ENCODE measurements at regions not wholly inside any gene's neighbourhood (a gene's known extent, or its start where the extent isn't known, plus 50 kb on each side); places are given as distances from the start of the nearest gene placed in this dataset.

DNA sequence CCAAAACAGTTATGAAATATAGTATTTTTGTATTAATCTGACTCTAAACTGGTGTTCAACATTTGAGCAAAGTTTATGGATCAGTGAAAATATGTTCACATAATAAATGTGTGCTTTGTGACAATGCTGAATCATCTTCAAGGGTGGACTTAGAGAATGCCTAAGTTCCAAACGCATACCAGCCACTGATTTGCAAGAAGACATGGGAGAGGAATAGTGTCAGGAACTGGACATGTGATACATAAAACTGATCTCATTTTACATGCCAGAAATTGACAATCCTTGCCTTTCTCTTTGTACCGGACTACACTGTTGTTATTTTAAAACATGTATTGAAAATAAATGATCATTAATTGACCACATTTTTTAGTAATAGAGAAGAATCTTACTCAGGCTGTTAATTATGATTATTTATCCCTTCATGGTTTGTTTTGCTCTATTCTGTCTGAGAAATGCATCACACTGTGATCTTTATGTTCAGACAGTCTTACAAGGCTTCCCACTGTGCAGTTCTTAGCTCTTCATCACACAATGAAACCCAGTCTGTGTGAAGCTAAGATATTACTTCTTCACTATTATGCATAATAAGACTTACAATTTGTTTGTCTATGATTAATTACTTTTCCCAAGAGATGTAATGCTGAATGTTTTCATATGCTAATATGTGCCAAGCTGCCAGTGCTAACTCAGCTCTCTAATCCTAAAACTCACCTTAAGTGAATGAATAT is 1180.6 kb upstream of the CDH8 start:
- H3K4me3 Mint-ChIP-seq: no peak overlapping the region

DNA sequence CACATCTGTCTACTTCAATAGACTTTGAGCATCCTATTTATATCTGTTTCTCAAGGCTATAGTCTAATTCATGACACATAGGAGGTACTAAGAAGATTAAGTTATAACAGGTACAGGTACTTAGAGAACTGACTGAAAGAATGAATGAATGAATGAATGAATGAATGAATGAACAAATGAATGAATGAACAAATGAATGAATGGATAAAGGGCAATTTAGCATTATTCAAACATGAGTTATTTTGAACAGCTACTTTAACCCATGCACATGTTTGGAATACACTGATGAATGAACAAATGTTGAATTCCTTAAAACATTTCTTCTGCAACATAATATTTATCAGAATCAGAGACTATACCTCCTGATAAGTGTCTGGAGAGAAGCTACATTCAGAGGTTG is 1165.6 kb upstream of the CDH8 start:
- no peaks in the 10 kb centered on the region for H3K4me1 Mint-ChIP-seq

More for the DNA sequence above, 1180.6 kb upstream of the CDH8 start:
- no peak overlapping the region for H3K27ac Mint-ChIP-seq
- no peaks in the 10 kb centered on the region for H3K27me3 Mint-ChIP-seq (ENCODE audit: low read depth)
- no peaks in the 10 kb centered on the region for H3K4me1 Mint-ChIP-seq
- H3K9me3 Mint-ChIP-seq: no peaks in the 10 kb centered on the region
- no peaks in the 10 kb centered on the region for H3K36me3 Mint-ChIP-seq (ENCODE audit: low read depth)
- TF ChIP-seq, protein P1, sequence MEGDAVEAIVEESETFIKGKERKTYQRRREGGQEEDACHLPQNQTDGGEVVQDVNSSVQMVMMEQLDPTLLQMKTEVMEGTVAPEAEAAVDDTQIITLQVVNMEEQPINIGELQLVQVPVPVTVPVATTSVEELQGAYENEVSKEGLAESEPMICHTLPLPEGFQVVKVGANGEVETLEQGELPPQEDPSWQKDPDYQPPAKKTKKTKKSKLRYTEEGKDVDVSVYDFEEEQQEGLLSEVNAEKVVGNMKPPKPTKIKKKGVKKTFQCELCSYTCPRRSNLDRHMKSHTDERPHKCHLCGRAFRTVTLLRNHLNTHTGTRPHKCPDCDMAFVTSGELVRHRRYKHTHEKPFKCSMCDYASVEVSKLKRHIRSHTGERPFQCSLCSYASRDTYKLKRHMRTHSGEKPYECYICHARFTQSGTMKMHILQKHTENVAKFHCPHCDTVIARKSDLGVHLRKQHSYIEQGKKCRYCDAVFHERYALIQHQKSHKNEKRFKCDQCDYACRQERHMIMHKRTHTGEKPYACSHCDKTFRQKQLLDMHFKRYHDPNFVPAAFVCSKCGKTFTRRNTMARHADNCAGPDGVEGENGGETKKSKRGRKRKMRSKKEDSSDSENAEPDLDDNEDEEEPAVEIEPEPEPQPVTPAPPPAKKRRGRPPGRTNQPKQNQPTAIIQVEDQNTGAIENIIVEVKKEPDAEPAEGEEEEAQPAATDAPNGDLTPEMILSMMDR (IDR thresholded peaks at IDR 0.05; ENCODE audit: unreplicated experiment in 3 of 3): no peak

DNA sequence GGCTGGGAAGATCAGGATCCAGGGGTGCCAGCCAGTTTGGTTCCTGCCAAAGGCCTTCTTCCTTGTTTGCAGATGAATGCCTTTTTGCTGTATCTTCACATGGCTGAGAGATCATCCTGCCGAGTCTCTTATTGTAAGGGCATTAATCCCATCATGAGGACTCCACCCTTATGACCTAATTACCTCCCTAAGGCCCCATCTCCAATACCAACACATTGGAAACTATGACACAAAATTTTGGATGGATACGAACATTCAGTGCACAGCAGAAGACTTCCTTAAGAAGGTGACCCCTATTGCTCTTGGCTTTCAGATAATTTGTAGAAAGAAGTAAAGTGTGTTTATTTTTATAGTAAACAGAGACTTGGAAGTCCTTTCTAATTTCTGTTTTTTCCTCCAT is 1164.7 kb upstream of the CDH8 start:
- H3K4me1 Mint-ChIP-seq: no peaks in the 10 kb centered on the region
- TF ChIP-seq, protein P1 (IDR thresholded peaks at IDR 0.05; ENCODE audit: unreplicated experiment in 3 of 3): no peak
- H3K27ac Mint-ChIP-seq: no peak overlapping the region
- H3K9me3 Mint-ChIP-seq: peaks cover 3% of the 10 kb centered on the region
- no peaks in the 10 kb centered on the region for H3K27me3 Mint-ChIP-seq (ENCODE audit: low read depth)
- no peaks in the 10 kb centered on the region for H3K36me3 Mint-ChIP-seq (ENCODE audit: low read depth)
- H3K4me3 Mint-ChIP-seq: no peak overlapping the region

More for the DNA sequence above, 1165.6 kb upstream of the CDH8 start:
- Mint-ChIP-seq H3K27ac (no peak overlapping the region), H3K36me3 (ENCODE audit: low read depth) (no peaks in the 10 kb centered on the region), H3K9me3 (peaks cover 3% of the 10 kb centered on the region), H3K4me3 (no peak overlapping the region), H3K27me3 (ENCODE audit: low read depth) (no peaks in the 10 kb centered on the region)
- TF ChIP-seq, protein P1 (IDR thresholded peaks at IDR 0.05; ENCODE audit: unreplicated experiment in 3 of 3): no peak

DNA sequence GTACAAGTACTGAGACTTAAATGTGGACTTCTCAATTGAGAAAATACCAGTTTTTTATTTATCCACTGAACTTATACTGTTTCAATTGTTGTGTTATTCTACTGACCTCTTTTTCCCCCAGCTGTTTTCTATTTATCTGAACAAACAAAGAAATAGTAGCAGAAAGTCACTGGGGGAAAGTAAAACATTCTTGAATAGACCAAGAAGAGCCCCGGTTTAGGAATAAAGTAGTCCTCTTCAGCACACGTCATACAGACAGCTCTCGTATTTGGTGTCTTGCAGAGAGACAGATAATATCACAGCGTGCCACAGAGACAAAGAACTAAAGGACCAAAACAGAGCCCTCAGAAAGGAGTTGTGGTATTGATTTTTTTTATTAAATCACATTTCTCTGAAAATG is 1159.1 kb upstream of the CDH8 start:
- H3K27ac Mint-ChIP-seq: no peak overlapping the region
- TF ChIP-seq, protein P1 (IDR thresholded peaks at IDR 0.05; ENCODE audit: unreplicated experiment in 3 of 3): no peak
- no peaks in the 10 kb centered on the region for H3K27me3 Mint-ChIP-seq (ENCODE audit: low read depth)
- peaks cover 3% of the 10 kb centered on the region for H3K9me3 Mint-ChIP-seq
- H3K4me1 Mint-ChIP-seq: no peaks in the 10 kb centered on the region
- H3K36me3 Mint-ChIP-seq (ENCODE audit: low read depth): no peaks in the 10 kb centered on the region
- no peak overlapping the region for H3K4me3 Mint-ChIP-seq

DNA sequence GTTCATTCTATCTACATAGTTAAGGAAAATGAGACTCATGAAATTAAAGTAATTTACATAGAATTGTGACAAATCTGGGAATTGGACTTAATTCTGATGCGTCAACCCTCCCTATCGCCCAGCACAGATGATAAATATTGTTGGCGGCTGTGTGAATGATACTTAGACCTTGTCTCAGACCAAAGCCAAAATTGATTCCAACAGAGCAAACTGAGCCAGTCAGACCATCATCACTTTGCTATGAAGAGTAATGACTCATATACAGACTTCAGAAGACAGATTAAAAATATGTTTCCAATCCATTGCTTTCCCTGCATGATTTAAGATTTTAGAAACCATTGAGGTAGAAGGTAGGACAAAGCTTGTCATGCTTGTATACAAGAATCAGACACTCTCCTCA is 1156.7 kb upstream of the CDH8 start:
- no peaks in the 10 kb centered on the region for H3K9me3 Mint-ChIP-seq
- H3K27me3 Mint-ChIP-seq (ENCODE audit: low read depth): no peaks in the 10 kb centered on the region
- H3K27ac Mint-ChIP-seq: no peak overlapping the region

More for the DNA sequence above, 1156.7 kb upstream of the CDH8 start:
- TF ChIP-seq, protein P1 (IDR thresholded peaks at IDR 0.05; ENCODE audit: unreplicated experiment in 3 of 3): no peak
- Mint-ChIP-seq H3K4me3 (no peak overlapping the region), H3K4me1 (no peaks in the 10 kb centered on the region), H3K36me3 (ENCODE audit: low read depth) (no peaks in the 10 kb centered on the region)

Measured in nephron (organoid).